Gastrocnemius medialis (tissue), 4 donors: ENCODE measurements at regions not wholly inside any gene's neighbourhood (a gene's known extent, or its start where the extent isn't known, plus 50 kb on each side); places are given as distances from the start of the nearest gene placed in this dataset.

ENCODE experiments used
- POLR2A ChIP-seq, 2 donors: fragments of 450-650 bp; IDR thresholded peaks; one replicate each; pipeline ENCODE4 v1.6.1; 2017; ENCODE audit warnings: antibody characterized with exemption in 2 of 2, mild to moderate bottlenecking in 2 of 2, moderate library complexity in 2 of 2
- TF ChIP-seq, protein P1 (sequence below), 5 experiments: fragments of 450-650 bp in 3 of 5; fragments of 200-600 bp in 2 of 5; sonication (generic) in 2 of 5; IDR thresholded peaks in 4 of 5; conservative IDR thresholded peaks in 1 of 5; 1 replicate in 4 of 5; 2 replicates in 1 of 5; pipeline ENCODE4 v1.5.1; 2016 to 2019; ENCODE audit warnings: antibody characterized with exemption in 5 of 5, mild to moderate bottlenecking in 3 of 5, moderate library complexity in 3 of 5

DNA sequence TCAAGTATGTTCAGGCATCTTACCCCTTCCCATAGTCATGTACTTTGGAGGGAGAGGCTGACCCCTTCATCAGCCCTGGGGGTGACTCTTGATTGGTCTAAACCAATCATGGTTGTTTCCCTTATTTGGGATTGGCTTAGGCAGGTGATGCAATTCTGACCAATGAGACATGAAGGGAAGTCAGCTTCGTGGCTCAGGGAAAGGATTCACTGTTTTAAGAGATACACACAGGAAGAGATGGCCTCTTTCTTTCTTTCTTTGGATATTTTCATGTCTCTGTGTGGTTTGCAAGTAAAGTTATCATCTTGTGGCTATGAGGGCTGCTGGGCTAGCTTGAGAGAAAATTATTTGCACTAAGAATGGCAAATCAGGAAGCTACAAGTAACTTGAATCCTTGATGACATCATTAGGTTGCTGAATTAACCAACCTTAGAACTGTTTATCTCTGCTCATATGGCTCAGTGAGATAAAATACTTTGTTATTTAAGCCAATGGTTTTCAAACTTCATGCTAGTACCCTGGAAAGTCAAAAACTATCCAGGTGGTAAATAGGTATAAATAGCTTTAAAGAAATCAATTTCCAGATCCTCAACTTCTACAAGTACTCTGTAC is 144.2 kb upstream of the CENPW start:
- TF ChIP-seq, protein P1, sequence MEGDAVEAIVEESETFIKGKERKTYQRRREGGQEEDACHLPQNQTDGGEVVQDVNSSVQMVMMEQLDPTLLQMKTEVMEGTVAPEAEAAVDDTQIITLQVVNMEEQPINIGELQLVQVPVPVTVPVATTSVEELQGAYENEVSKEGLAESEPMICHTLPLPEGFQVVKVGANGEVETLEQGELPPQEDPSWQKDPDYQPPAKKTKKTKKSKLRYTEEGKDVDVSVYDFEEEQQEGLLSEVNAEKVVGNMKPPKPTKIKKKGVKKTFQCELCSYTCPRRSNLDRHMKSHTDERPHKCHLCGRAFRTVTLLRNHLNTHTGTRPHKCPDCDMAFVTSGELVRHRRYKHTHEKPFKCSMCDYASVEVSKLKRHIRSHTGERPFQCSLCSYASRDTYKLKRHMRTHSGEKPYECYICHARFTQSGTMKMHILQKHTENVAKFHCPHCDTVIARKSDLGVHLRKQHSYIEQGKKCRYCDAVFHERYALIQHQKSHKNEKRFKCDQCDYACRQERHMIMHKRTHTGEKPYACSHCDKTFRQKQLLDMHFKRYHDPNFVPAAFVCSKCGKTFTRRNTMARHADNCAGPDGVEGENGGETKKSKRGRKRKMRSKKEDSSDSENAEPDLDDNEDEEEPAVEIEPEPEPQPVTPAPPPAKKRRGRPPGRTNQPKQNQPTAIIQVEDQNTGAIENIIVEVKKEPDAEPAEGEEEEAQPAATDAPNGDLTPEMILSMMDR (IDR thresholded peaks at IDR 0.05 in 4 of 5, conservative IDR thresholded peaks at IDR 0.05 in 1 of 5): no peak
- TF ChIP-seq POLR2A (IDR thresholded peaks at IDR 0.05): no peak
